ENCODE measurements at regions not wholly inside any gene's neighbourhood (a gene's known extent, or its start where the extent isn't known, plus 50 kb on each side); places are given as distances from the start of the nearest gene placed in this dataset.

DNA sequence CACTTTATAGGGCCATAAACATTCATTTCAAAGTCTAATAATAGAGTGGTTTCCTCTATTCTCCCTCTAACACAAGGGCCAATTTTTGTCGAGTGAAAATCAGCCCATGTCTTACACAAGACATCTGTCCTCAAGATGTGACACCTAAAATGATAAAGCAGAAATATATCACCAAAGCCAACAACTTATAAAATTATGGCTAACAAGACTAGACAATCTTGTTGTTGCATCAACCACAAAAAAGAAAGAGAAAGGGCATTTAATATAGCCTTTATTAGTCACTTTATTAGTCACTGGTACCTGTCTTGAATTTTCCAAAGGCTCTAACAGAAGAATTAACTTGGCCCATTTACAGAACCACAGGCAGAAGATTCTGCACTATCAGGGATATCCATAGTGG, 161.6 kb downstream of the SMIM20 start:
- no peak for DNase-seq

- DNase-seq = no peak
These were observed 162.1 kb downstream of the SMIM20 start for GRCh38 chr4:26076000-26076587.

GRCh38 chr4:26076896-26077295, 162.9 kb downstream of the SMIM20 start:
- no peak for DNase-seq

DNA sequence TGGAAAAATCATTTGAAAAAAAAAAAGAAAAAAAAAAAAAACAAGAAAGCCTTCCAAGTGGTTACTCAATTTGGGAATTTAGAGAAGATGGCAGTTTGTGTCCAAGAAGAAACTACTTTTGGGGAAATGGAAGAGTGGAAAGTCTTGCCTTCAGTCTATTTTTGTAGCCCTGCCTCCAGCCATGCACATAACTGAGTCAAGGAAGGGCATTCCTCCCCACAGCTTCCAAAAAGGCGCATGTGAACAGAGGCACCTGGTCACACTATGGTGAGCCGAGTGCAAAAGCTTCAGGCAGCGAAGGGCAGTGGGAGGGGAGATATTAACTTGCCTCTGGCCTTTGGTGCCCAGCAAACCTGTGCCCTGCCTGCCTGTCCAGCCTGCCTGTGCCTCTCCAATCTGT, 163.7 kb downstream of the SMIM20 start:
- no peak for DNase-seq

- DNase-seq = no peak
These were observed 167.0 kb downstream of the SMIM20 start for GRCh38 chr4:26080870-26081628.

- DNase-seq = no peak
These were observed 167.9 kb downstream of the SMIM20 start for GRCh38 chr4:26081795-26082498.

DNA sequence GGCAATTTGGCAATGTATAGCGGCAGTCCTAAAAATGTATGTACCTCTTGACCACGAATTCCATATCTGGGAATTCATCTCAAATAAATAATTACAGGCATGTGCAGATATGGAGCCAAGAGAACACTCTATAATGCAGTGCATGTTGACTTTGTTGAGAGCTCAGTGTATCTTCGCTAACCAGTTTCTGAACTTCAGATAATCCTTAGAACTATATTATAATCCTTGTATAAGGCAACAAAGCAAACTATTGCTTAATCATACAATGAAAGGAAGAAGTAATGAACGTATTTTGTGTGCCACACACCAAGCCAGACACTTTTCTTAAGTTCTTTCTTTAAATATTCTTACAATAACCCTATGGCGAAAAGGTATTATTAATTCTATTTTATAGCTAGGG, 168.5 kb downstream of the SMIM20 start:
- no peak for DNase-seq

- DNase-seq = peak; percentile 69
These were observed 170.0 kb downstream of the SMIM20 start for GRCh38 chr4:26083987-26084386.

GRCh38 chr4:26084414-26084813, 170.4 kb downstream of the SMIM20 start:
- no peak for DNase-seq

DNA sequence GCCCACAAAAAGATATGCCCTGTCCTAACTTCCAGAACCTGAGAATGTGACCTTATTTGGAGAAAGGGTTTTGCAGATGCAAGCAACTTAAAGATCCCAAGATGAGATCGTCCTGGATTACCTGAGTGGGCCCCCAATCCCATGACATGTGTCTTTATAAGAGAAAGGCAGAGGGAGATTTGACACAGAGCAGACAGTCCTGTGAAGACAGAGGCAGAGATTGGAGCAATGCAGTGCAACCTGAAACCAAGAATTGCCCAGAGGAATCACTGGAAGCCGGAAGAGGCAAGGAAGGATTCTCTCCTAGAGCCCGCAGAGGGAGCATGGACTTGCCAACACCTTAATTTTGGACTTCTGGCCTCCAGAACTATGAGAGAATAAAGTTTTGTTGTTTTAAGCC, 171.5 kb downstream of the SMIM20 start:
- DNase-seq = no peak

- DNase-seq = no peak
These were observed 172.8 kb downstream of the SMIM20 start for GRCh38 chr4:26086621-26087441.

GRCh38 chr4:26088433-26088928, 174.5 kb downstream of the SMIM20 start:
- DNase-seq = no peak

DNA sequence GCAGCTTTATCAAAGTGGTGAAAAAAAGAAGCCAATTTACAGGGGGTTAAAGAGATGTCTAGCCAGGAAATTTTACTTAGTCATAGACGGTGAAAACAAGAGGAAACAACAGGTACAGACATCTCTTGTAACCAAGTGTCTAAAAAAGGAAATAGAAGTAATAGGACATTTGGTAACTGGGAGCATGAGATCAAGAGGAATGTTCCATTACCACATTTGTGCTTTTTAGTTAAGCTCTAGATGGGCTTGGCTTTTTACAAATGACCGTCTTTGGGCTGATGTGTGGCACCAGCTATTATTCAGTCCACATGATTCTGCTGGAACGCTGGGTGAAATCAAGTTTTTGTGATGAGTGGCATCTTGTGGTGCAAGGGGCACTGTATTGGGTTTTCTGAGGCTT, 179.5 kb downstream of the SMIM20 start:
- DNase-seq = no peak

- no peak for DNase-seq
These were observed 180.1 kb downstream of the SMIM20 start for GRCh38 chr4:26094076-26094475.

- DNase-seq = no peak
These were observed 180.9 kb downstream of the SMIM20 start for GRCh38 chr4:26094911-26095310.

DNA sequence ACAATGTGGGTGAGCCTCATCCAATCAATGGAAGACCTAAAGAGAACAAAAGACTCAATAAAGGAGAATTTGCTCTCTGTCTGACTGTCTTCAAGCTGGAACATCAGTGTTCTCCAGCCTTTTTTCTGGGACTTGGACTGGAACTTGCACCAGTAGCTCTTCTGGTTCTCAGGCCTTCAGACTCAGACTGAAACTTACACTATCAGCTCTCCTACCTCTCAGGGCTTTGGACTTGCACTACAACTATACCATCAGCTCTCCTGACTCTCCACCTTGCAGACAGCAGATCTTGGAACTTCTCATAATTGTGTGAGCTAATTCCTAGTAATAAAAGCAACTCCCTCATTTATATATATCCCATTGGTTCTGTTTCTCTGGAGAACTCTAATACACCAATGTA, 185.9 kb downstream of the SMIM20 start:
- no peak for DNase-seq

DNA sequence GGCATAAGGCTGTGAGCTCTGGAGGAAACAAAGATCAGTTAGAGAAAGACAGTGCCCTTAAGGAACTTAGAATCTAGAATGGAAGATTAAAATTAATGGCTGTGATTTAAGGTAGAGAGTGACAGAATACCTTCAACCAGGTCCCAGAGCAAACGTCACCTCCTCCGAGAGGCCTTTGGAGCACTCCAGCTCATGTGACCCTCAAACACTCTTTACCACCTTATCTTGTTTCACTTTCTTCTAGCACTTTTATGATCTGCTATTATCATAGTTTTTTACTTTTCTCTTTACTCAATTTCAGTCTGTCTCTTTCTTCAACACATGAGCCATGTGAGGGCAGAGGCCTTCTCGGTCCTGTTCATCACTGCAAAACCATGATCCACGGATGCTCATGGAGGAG, 187.0 kb downstream of the SMIM20 start:
- DNase-seq = no peak

GRCh38 chr4:26104056-26104685, 190.2 kb downstream of the SMIM20 start:
- DNase-seq = no peak

GRCh38 chr4:26105337-26105736, 191.3 kb downstream of the SMIM20 start:
- no peak for DNase-seq

DNA sequence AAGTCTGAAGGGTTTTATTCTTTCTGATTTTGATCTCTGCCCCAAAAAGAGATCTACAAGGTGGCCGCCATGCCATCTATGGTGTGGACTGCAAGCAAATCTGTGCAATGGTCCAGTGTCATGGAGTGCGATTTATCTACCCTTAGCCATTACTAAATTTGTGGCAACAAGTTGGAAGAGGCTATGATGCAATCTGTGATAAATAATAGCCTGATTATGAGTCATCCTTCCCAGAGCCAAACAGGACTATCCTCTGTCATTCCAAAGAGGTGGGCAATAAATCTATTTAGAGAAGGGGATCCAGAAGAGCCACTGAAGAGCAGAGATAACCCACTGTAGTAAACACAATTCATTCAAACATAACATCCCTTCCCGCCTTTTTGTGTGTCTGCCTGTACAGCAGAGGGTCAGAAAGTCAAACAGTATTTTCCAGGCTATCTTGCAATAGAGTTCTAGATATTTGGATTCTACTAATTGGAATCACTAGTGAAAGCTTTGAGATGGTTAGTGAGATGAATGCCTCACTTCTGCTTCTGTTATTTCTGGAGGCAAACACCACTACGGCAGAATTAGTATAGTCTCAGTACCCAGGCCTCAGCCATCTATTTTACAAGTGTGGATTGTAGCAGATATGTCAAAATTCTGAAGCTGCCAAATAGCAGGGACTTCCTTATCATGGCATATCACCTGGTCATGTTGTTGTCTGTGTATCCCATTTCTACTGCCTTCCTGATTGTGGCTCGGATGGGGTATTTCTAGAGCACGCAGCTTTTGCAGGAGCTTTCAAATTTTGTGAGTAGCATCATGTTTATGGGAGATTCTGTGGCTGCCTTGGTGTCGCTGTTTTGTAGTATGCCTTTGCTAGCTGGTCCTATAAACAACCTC, 192.0 kb downstream of the SMIM20 start:
- no peak for DNase-seq

- no peak for DNase-seq
These were observed 192.8 kb downstream of the SMIM20 start for GRCh38 chr4:26106776-26107175.

GRCh38 chr4:26108054-26108453, 194.0 kb downstream of the SMIM20 start:
- no peak for DNase-seq
